GM12864 (cell line): ENCODE measurements at regions not wholly inside any gene's neighbourhood (a gene's known extent, or its start where the extent isn't known, plus 50 kb on each side); places are given as distances from the start of the nearest gene placed in this dataset.

ENCODE experiments used
- DNase-seq: peaks from one replicate; pipeline ENCODE4 v3.0.0-alpha.2; 2011; ENCODE audit warnings: low read depth
- H3K4me3 ChIP-seq: 2 replicates; pipeline ENCODE4 v1.5.1; 2011; ENCODE audit warnings: mild to moderate bottlenecking, low read depth, low read length, control low read depth
- CTCF ChIP-seq: IDR thresholded peaks from 2 replicates; pipeline ENCODE4 v1.5.1; 2011; ENCODE audit warnings: low read depth, mild to moderate bottlenecking, moderate library complexity, low read length, control low read depth, inconsistent platforms; ENCODE audit errors: missing control alignments

GRCh38 chr4:35459045-35459444 is 785.3 kb downstream of the ARAP2 start:
- no peak for TF ChIP-seq CTCF
- no peak overlapping the region for H3K4me3 ChIP-seq
- DNase-seq, result no peak

GRCh38 chr4:35461931-35462659 is 782.2 kb downstream of the ARAP2 start:
- no peak overlapping the region for H3K4me3 ChIP-seq
- no peak for DNase-seq
- TF ChIP-seq CTCF, result no peak

- no peak for TF ChIP-seq CTCF
- DNase-seq, result no peak
- no peak overlapping the region for H3K4me3 ChIP-seq
These were observed 780.9 kb downstream of the ARAP2 start for GRCh38 chr4:35463251-35463952.

GRCh38 chr4:35464964-35465528 is 779.3 kb downstream of the ARAP2 start:
- DNase-seq, result no peak
- H3K4me3 ChIP-seq, result no peak overlapping the region
- TF ChIP-seq CTCF, result no peak

GRCh38 chr4:35491093-35491492 is 753.2 kb downstream of the ARAP2 start:
- H3K4me3 ChIP-seq, result no peak overlapping the region
- no peak for TF ChIP-seq CTCF
- DNase-seq, result no peak

GRCh38 chr4:35493977-35494376 is 750.3 kb downstream of the ARAP2 start:
- H3K4me3 ChIP-seq, result no peak overlapping the region
- no peak for DNase-seq
- TF ChIP-seq CTCF, result no peak
